Epithelial cell of esophagus (primary cell): ENCODE measurements at regions not wholly inside any gene's neighbourhood (a gene's known extent, or its start where the extent isn't known, plus 50 kb on each side); places are given as distances from the start of the nearest gene placed in this dataset.

Experiments used
- DNase-seq: peaks from one replicate; pipeline ENCODE4 v3.0.0; 2010; ENCODE audit warnings: low read depth
- H3K4me3 ChIP-seq: 2 replicates; pipeline ENCODE4 v1.5.1; 2011; ENCODE audit warnings: mild to moderate bottlenecking, low read length, control low read depth
- CTCF ChIP-seq: IDR thresholded peaks from 2 replicates; pipeline ENCODE4 v1.5.1; 2011; ENCODE audit warnings: low read depth, mild to moderate bottlenecking, low read length, control low read depth, inconsistent platforms; ENCODE audit not compliant: insufficient read depth; ENCODE audit errors: missing control alignments

GRCh38 chr10:22875581-22875980, 52.3 kb upstream of the ARMC3 start:
- no peak overlapping the region for H3K4me3 ChIP-seq
- TF ChIP-seq CTCF = no peak
- DNase-seq = no peak

DNA sequence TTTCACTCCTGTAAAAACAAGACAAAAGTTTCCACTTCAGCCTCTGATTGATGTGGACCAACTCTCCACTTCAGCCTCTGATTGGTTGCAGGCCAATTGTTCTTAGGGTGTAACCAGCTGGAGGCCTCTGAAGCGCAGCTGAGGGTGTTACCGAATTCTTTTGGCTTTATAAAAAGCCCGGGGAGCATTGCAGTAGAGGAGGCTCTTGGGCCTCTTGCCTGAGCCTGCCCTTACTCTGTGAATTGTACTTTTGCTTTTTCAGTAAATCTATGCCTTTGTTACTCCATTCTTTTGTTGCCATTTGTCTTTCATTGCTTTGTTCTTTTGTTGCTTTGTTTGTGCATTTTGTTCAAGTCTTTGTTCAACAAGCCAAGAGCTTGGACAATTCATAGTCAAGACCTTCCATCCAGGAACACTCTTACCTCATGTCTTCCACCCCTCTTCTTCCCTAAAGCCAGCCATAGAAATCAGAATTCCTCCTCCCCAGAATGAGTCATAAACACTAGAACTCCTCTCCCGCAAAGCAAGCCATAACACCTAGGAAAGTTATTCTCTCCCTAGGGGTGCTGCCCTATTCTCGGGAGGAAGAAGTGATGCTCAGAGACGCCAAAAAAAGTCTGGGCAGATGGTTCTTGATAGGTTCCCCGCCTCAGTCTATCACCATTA, 53.5 kb upstream of the ARMC3 start:
- no peak overlapping the region for H3K4me3 ChIP-seq
- peak; percentile 22 for DNase-seq
- TF ChIP-seq CTCF = no peak

DNA sequence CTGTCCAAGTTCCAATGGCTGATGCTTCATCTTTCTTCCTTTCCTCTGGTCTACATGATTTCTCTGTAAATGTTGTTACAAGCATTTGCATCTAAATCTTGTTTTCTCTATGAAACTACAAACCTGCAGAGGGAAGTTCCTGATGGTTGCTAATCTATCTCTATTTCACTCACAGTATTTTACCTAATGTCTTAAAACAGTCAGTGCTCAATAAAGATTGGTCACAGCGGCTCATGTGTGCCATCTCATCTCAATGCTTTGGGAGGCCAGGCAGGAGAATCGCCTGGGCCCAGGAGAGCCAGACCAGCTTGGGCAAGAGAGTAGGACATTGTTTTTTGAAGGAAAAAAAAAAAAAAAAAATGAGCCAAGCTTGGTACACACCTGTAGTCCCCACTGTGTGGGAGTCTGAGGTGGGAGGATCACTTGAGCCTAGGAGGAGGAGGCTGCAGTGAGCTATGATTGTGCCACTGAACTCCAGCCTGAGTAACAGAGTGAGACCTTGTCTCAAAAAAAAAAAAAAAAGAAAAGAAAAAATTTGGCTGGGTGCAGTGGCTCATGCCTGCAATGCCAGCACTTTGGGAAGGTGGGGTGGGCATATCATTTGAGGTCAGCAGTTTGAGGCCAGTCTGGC, 71.3 kb upstream of the ARMC3 start:
- no peak for DNase-seq
- H3K4me3 ChIP-seq = no peak overlapping the region
- no peak for TF ChIP-seq CTCF

GRCh38 chr10:22854935-22855421, 72.9 kb upstream of the ARMC3 start:
- DNase-seq = no peak
- no peak for TF ChIP-seq CTCF
- H3K4me3 ChIP-seq = no peak overlapping the region

DNA sequence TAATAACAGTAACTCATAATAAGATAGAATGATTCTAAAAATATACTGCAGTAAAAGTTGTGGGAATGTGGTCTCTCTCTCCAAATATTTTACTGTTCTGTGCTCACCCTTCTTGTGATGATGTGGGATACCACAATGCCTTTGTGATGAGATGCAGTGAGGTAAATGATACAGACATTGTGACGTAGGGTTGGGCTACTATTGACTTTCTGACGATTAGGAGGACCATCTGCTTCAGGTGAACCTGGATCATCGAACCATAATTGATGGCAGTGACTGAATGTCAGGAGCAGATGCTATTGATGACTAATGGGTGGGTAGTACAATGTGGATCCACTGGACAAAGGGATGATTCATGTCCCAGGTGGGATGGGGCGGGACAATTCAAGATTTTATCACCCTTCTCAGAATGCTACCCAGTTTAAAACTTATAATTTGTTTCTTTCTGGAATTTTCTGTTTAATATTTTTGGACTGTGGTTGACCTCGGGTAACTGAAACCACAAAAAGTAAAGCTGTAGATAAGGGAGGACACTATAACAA, 73.9 kb upstream of the ARMC3 start:
- no peak overlapping the region for H3K4me3 ChIP-seq
- no peak for TF ChIP-seq CTCF
- no peak for DNase-seq

- no peak for DNase-seq
- H3K4me3 ChIP-seq = no peak overlapping the region
- no peak for TF ChIP-seq CTCF
Measured at GRCh38 chr10:22852712-22853353, 75.0 kb upstream of the ARMC3 start.
